Ishikawa (cell line): ENCODE measurements at regions not wholly inside any gene's neighbourhood (a gene's known extent, or its start where the extent isn't known, plus 50 kb on each side); places are given as distances from the start of the nearest gene placed in this dataset.

Experiments
- CEBPB ChIP-seq: IDR thresholded peaks from 2 replicates; pipeline ENCODE4 v1.6.1; 2012
- CREB1 ChIP-seq: IDR thresholded peaks from 2 replicates; pipeline ENCODE4 v1.6.1; 2012; ENCODE audit warnings: low read depth
- EGR1 ChIP-seq: IDR thresholded peaks from 2 replicates; pipeline ENCODE4 v1.6.1; 2012
- EP300 ChIP-seq: IDR thresholded peaks from 2 replicates; pipeline ENCODE4 v1.6.1; 2012; ENCODE audit warnings: borderline replicate concordance
- FOXM1 ChIP-seq: IDR thresholded peaks from 2 replicates; pipeline ENCODE4 v1.6.1; 2012; ENCODE audit warnings: low read depth, borderline replicate concordance
- NFIC ChIP-seq: IDR thresholded peaks from 2 replicates; pipeline ENCODE4 v1.6.1; 2012
- RAD21 ChIP-seq: IDR thresholded peaks from 2 replicates; pipeline ENCODE4 v1.6.1; 2012; ENCODE audit warnings: low read depth
- TAF1 ChIP-seq: IDR thresholded peaks from 2 replicates; pipeline ENCODE4 v1.6.1; 2012; ENCODE audit warnings: low read depth, mild to moderate bottlenecking
- TCF12 ChIP-seq: IDR thresholded peaks from 2 replicates; pipeline ENCODE4 v1.6.1; 2012; ENCODE audit warnings: low read depth
- TEAD4 ChIP-seq: IDR thresholded peaks from 2 replicates; pipeline ENCODE4 v1.6.1; 2012
- YY1 ChIP-seq: IDR thresholded peaks from 2 replicates; pipeline ENCODE4 v1.6.1; 2012; ENCODE audit warnings: low read depth
- ZBTB7A ChIP-seq: IDR thresholded peaks from 2 replicates; pipeline ENCODE4 v1.6.1; 2012; ENCODE audit warnings: low read depth
- TF ChIP-seq, protein P1 (sequence below): IDR thresholded peaks from 2 replicates; pipeline ENCODE4 v1.6.1; 2012
- TF ChIP-seq, protein P2 (sequence below): IDR thresholded peaks from 2 replicates; pipeline ENCODE4 v1.6.1; 2012
- TF ChIP-seq, protein P3 (sequence below): IDR thresholded peaks from 2 replicates; pipeline ENCODE4 v1.6.1; 2012; ENCODE audit warnings: low read depth, mild to moderate bottlenecking

DNA sequence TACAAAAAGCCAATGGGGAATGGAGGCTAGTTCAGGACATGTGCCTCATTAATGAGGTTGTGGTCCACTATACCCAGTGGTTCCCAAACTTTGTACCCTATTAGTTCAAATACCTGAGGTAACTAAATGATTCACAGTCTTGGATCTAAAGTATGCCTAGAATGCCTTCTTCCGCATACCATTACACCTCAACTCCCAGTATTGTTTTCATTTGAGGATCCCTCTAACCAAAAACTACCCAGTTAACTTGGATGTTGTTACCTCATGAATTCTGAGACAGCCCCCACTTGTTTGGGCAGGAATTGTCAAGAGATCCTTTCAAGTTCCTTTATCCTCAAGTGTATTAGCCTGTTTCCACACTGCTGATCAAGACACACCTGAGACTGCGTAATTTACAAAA is 439.2 kb downstream of the PCDH10 start:
- TF ChIP-seq TEAD4 (no peak), FOXM1 (no peak), YY1 (no peak), TCF12 (no peak), TAF1 (no peak), RAD21 (no peak), EP300 (no peak), ZBTB7A (no peak), NFIC (no peak), EGR1 (no peak), CREB1 (no peak), CEBPB (no peak)
- TF ChIP-seq, protein P1, sequence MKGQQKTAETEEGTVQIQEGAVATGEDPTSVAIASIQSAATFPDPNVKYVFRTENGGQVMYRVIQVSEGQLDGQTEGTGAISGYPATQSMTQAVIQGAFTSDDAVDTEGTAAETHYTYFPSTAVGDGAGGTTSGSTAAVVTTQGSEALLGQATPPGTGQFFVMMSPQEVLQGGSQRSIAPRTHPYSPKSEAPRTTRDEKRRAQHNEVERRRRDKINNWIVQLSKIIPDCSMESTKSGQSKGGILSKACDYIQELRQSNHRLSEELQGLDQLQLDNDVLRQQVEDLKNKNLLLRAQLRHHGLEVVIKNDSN, result no peak
- TF ChIP-seq, protein P2, sequence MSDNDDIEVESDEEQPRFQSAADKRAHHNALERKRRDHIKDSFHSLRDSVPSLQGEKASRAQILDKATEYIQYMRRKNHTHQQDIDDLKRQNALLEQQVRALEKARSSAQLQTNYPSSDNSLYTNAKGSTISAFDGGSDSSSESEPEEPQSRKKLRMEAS, result no peak
- TF ChIP-seq, protein P3, sequence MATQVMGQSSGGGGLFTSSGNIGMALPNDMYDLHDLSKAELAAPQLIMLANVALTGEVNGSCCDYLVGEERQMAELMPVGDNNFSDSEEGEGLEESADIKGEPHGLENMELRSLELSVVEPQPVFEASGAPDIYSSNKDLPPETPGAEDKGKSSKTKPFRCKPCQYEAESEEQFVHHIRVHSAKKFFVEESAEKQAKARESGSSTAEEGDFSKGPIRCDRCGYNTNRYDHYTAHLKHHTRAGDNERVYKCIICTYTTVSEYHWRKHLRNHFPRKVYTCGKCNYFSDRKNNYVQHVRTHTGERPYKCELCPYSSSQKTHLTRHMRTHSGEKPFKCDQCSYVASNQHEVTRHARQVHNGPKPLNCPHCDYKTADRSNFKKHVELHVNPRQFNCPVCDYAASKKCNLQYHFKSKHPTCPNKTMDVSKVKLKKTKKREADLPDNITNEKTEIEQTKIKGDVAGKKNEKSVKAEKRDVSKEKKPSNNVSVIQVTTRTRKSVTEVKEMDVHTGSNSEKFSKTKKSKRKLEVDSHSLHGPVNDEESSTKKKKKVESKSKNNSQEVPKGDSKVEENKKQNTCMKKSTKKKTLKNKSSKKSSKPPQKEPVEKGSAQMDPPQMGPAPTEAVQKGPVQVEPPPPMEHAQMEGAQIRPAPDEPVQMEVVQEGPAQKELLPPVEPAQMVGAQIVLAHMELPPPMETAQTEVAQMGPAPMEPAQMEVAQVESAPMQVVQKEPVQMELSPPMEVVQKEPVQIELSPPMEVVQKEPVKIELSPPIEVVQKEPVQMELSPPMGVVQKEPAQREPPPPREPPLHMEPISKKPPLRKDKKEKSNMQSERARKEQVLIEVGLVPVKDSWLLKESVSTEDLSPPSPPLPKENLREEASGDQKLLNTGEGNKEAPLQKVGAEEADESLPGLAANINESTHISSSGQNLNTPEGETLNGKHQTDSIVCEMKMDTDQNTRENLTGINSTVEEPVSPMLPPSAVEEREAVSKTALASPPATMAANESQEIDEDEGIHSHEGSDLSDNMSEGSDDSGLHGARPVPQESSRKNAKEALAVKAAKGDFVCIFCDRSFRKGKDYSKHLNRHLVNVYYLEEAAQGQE, result no peak

DNA sequence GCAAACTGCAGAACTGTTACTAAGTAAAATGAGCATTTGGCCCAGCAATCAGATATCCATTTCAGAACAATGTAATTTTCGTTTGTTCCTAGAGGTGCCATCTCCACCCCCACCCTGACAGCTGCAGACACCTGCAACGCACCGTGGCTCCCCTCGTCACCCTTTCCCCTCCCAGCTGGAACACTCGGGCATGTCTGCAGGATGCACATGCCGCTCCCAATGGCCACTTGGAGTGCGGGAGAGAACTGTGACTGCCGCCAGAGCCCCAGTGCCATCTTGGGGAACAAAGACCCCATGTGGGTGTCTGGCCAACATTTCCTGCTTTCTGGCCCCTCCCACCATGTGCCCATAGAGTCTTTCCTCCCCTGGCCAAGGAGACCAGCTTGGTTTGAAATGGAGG is 436.2 kb downstream of the PCDH10 start:
- no peak for TF ChIP-seq EP300
- no peak for TF ChIP-seq TCF12
- TF ChIP-seq RAD21, result no peak
- no peak for TF ChIP-seq TEAD4
- TF ChIP-seq CREB1, result no peak
- TF ChIP-seq YY1, result no peak
- TF ChIP-seq FOXM1, result no peak
- TF ChIP-seq EGR1, result no peak
- TF ChIP-seq ZBTB7A, result no peak

DNA sequence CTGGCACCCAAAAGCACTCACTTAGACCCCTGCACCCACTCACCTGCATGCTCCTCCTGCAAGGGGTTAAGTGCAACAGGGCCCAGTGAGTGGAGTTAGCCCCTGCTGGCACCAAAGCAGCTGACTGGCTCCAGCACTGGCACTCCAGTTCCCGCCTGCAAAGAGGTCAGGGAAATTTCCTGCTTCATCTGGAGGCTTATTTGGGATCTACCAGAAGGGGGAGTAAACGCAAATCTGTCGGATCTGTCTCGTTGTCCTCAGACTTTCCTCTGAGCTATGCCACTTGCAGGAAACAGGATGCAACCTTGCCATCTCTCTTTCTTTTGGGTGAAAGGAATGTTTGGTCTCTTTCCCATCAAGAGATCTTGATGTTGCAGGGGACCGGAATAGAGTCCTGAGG is 435.6 kb downstream of the PCDH10 start:
- TF ChIP-seq, protein P1, result no peak
- TF ChIP-seq, protein P2, result no peak
- TF ChIP-seq EGR1 (no peak), RAD21 (no peak)

DNA sequence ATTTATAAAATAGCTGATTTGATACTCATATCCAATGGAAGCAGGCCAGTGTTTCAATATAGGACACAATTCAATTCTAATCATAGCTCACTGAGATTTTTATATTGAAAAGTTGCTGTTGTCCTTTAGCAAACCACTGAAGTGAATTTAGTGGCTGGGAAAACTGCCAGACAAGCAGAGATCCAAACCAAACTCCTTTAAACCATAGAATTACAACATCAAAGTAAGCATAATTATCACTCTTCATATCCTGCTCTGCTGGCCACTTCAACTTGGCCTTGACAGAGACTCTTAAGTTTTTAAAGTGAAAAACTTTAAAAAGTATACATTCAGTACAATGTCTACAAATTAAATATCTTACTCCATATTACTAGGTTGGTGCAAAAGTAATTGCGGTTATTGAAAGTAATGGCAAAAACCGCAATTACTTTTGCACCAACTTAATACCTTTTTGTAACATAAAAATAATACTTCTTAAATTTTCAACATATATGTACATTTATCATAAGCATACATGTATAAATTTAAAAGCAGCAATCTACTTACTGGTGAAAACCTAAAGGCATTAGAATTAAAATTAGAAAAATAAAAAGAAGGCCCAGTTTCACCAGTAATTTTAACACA is 433.0 kb downstream of the PCDH10 start:
- TF ChIP-seq FOXM1 (no peak), CREB1 (no peak), EGR1 (no peak), YY1 (no peak), ZBTB7A (no peak), TAF1 (no peak), RAD21 (no peak), EP300 (no peak), TCF12 (no peak), CEBPB (no peak), NFIC (no peak), TEAD4 (no peak)
- TF ChIP-seq, protein P3, result no peak

DNA sequence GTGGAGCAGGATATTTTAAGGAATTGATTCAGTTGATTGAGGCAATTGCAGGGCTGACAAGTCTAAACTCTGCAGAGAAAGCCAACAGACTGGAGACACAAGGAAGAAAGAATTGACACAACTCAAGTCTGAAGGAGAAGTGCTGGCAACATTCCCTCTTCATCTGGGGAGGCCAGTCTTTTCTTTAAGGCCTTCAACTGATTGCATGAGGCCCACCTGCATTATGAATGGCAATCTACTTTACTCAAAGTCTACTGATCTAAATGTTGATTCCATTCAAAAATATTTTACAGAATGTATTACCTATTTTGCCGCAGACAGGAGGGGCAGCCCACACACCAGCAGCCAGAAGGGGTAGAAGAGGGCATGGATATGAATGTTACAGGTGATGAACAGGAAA is 425.2 kb downstream of the PCDH10 start:
- TF ChIP-seq YY1, result no peak
- TF ChIP-seq TAF1, result no peak
- TF ChIP-seq CEBPB, result no peak
- TF ChIP-seq RAD21, result no peak
- no peak for TF ChIP-seq TEAD4
- TF ChIP-seq FOXM1, result no peak
- TF ChIP-seq, protein P1, result no peak
- TF ChIP-seq, protein P3, result no peak
- TF ChIP-seq ZBTB7A, result no peak
- no peak for TF ChIP-seq EGR1
